ENCODE measurements at regions not wholly inside any gene's neighbourhood (a gene's known extent, or its start where the extent isn't known, plus 50 kb on each side); places are given as distances from the start of the nearest gene placed in this dataset.

DNA sequence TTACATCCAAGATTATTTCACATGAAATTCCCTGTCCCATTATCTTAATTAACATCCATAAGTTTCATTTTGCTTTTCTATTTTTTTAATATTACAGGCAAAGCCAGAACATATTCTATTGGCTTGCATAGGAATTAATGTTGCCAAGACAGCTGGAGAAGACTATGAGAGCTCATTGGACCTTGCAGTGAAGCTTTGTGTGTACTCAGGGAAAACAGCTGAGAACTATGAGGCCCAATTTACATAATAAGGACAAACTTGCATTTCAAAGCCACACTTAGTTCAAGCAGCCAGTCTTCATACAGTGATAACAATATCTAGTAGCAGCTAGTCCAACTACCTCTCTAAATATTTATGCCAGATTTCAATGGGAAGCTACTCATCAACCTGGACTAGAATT, 134.4 kb downstream of the DDX53 start (continued):
- no peak for TF ChIP-seq THRAP3 (IDR thresholded peaks at IDR 0.05; ENCODE audit: borderline replicate concordance)
- TF ChIP-seq RBM39 (optimal IDR thresholded peaks at IDR 0.05; ENCODE audit: low read depth, low read length), result no peak
- TF ChIP-seq, protein P1, sequence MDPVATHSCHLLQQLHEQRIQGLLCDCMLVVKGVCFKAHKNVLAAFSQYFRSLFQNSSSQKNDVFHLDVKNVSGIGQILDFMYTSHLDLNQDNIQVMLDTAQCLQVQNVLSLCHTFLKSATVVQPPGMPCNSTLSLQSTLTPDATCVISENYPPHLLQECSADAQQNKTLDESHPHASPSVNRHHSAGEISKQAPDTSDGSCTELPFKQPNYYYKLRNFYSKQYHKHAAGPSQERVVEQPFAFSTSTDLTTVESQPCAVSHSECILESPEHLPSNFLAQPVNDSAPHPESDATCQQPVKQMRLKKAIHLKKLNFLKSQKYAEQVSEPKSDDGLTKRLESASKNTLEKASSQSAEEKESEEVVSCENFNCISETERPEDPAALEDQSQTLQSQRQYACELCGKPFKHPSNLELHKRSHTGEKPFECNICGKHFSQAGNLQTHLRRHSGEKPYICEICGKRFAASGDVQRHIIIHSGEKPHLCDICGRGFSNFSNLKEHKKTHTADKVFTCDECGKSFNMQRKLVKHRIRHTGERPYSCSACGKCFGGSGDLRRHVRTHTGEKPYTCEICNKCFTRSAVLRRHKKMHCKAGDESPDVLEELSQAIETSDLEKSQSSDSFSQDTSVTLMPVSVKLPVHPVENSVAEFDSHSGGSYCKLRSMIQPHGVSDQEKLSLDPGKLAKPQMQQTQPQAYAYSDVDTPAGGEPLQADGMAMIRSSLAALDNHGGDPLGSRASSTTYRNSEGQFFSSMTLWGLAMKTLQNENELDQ (CRISPR knock-in tag; IDR thresholded peaks at IDR 0.05; ENCODE audit: borderline replicate concordance), result no peak
- no peak for TF ChIP-seq SIN3B (IDR thresholded peaks at IDR 0.05; ENCODE audit: low read depth)
- TF ChIP-seq PRMT5 (CRISPR knock-in tag; IDR thresholded peaks at IDR 0.05), result no peak

DNA sequence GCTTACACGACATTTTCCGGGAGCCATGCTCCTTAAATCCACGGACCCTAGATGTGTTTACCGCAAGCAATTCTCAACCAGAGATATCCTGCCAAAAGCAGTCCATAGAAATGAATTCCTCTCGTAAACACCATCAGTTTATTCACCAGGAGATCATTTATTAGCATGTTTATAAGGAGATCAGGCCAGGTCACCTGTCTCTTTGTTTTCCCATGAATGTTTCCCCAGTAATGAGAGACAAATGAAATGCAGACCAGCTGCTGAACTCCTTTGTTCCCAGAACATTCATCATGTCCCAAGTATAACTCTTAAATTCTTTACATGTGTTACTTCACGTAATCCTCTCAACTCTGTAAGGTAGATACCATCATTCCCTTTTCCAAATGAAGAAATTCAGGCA, 137.1 kb downstream of the DDX53 start:
- no peak overlapping the region for H3K4me2 ChIP-seq (ENCODE audit: insufficient read depth, low read length)
- H3K4me1 ChIP-seq (replicated peaks in 1 of 2; ENCODE audit: control insufficient read depth in 2 of 2, insufficient read depth in 2 of 2, low read length in 2 of 2), result no peaks in the 10 kb centered on the region
- H3K27ac ChIP-seq (ENCODE audit: extremely low read depth, low read depth, low read length), result no peak overlapping the region
- H3K27me3 ChIP-seq (ENCODE audit: control insufficient read depth in 2 of 2, insufficient read depth in 2 of 2, low read length in 2 of 2), result no peaks in the 10 kb centered on the region
- FAIRE-seq (no peak), DNase-seq (ENCODE audit: extremely low read depth in 1 of 4, low spot score in 3 of 4) (no peak), ATAC-seq (no peak)
- no peak overlapping the region for H2AFZ ChIP-seq (ENCODE audit: low read depth, low read length)
- in situ Hi-C loops (cut with MboI) (no loop called here), intact Hi-C loops (cut with micrococcal nuclease) (no loop called here)
- 1% methylated on average over 6 of the region's 6 CpGs for WGBS (ENCODE audit: insufficient coverage, low coverage, missing lambda C conversion rate)
- no peak overlapping the region for H3K9ac ChIP-seq (ENCODE audit: insufficient read depth in 1 of 2, low read depth in 2 of 2, low read length in 2 of 2)
- no peaks in the 10 kb centered on the region for H3K79me2 ChIP-seq (ENCODE audit: control insufficient read depth, insufficient read depth, low read length)
- no peaks in the 10 kb centered on the region for H4K20me1 ChIP-seq (replicated peaks; ENCODE audit: control insufficient read depth, insufficient read depth, low read length)
- POLR2A ChIA-PET, result interaction anchor here (0.9 kb wide), 1 partner anchor 11 kb away, joined by 3 read pairs; no protein-coding TSS in a partner anchor
- H3K4me3 ChIP-seq, result no peak overlapping the region
- no peaks in the 10 kb centered on the region for H3K9me3 ChIP-seq (replicated peaks; ENCODE audit: control insufficient read depth, insufficient read depth, low read depth, low read length)
- H3K9me1 ChIP-seq (ENCODE audit: control insufficient read depth, insufficient read depth, low read length), result no peaks in the 10 kb centered on the region
- CTCF ChIA-PET (ENCODE audit: low intra/inter-chr PET ratio), result no interaction called here
- no peaks in the 10 kb centered on the region for H3K36me3 ChIP-seq (ENCODE audit: control insufficient read depth, insufficient read depth, low read length)
- no TSS peak for BruUV-seq (replicated peaks)
- no peak for TF ChIP-seq SIN3A (IDR thresholded peaks at IDR 0.05; ENCODE audit: borderline replicate concordance in 2 of 2, control insufficient read depth in 1 of 2, low read depth in 2 of 2, low read length in 2 of 2)
- no peak for TF ChIP-seq HDAC3 (IDR thresholded peaks at IDR 0.05; ENCODE audit: borderline replicate concordance, partially characterized antibody)
- TF ChIP-seq, protein P2, sequence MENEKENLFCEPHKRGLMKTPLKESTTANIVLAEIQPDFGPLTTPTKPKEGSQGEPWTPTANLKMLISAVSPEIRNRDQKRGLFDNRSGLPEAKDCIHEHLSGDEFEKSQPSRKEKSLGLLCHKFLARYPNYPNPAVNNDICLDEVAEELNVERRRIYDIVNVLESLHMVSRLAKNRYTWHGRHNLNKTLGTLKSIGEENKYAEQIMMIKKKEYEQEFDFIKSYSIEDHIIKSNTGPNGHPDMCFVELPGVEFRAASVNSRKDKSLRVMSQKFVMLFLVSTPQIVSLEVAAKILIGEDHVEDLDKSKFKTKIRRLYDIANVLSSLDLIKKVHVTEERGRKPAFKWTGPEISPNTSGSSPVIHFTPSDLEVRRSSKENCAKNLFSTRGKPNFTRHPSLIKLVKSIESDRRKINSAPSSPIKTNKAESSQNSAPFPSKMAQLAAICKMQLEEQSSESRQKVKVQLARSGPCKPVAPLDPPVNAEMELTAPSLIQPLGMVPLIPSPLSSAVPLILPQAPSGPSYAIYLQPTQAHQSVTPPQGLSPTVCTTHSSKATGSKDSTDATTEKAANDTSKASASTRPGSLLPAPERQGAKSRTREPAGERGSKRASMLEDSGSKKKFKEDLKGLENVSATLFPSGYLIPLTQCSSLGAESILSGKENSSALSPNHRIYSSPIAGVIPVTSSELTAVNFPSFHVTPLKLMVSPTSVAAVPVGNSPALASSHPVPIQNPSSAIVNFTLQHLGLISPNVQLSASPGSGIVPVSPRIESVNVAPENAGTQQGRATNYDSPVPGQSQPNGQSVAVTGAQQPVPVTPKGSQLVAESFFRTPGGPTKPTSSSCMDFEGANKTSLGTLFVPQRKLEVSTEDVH (IDR thresholded peaks at IDR 0.05; ENCODE audit: low read depth, partially characterized antibody), result no peak
- TF ChIP-seq, protein P3, sequence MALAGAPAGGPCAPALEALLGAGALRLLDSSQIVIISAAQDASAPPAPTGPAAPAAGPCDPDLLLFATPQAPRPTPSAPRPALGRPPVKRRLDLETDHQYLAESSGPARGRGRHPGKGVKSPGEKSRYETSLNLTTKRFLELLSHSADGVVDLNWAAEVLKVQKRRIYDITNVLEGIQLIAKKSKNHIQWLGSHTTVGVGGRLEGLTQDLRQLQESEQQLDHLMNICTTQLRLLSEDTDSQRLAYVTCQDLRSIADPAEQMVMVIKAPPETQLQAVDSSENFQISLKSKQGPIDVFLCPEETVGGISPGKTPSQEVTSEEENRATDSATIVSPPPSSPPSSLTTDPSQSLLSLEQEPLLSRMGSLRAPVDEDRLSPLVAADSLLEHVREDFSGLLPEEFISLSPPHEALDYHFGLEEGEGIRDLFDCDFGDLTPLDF (CRISPR knock-in tag; IDR thresholded peaks at IDR 0.05), result no peak
- no peak for TF ChIP-seq PTBP1 (IDR thresholded peaks at IDR 0.05; ENCODE audit: low read depth, low read length)
